HG03378 (cell line): ENCODE measurements at regions not wholly inside any gene's neighbourhood (a gene's known extent, or its start where the extent isn't known, plus 50 kb on each side); places are given as distances from the start of the nearest gene placed in this dataset.

Source experiments
- ATAC-seq: cut with Tn5 transposase; IDR thresholded peaks from one replicate; pipeline ENCODE4 v1.9.1; 2021; ENCODE audit warnings: mild to moderate bottlenecking, moderate library complexity; ENCODE audit not compliant: unreplicated experiment

GRCh38 chr11:15650105-15650938 is 535.6 kb downstream of the INSC start:
- peak; percentile 88 for ATAC-seq

DNA sequence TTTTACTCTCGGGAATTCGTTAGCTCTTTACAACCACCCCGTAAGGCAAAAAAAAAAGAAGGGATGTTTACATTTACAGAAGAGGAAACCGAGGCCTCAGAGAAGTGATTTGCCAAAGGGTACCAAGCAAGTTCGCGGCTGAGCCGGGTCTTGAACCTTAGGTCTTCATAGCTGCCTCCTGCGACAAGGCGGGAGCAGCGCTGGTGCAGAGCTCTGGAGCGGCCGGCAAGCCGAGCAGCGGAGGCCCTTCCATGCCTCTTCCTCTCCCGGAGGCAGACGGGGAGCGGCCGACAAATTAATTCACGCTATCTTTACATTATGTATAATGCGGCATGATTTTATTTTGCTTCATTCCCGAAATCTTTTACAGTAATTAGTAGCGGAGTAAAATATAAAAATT is 536.3 kb downstream of the INSC start:
- no peak for ATAC-seq

DNA sequence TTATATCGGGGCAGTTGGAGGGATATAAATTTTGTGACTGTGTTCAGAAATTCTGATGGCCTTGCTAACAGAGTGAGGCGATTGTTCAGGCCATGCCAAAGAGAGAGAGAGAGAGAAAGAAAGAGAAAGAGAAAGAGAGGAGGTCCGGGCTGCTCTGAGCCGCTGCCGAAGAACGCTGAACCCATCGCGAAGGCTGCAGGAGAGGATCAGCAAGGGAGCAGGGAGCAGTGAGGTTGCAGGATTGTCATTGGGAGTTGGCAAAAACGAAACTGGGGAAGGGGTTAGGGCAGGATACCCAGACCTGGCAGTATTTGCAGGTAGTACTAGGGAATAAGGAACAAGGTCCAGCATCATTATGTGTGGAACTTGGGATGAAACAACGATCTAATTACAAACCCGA is 537.1 kb downstream of the INSC start:
- no peak for ATAC-seq

GRCh38 chr11:15653191-15653710 is 538.5 kb downstream of the INSC start:
- ATAC-seq, result no peak

GRCh38 chr11:15654451-15654850 is 539.7 kb downstream of the INSC start:
- no peak for ATAC-seq

DNA sequence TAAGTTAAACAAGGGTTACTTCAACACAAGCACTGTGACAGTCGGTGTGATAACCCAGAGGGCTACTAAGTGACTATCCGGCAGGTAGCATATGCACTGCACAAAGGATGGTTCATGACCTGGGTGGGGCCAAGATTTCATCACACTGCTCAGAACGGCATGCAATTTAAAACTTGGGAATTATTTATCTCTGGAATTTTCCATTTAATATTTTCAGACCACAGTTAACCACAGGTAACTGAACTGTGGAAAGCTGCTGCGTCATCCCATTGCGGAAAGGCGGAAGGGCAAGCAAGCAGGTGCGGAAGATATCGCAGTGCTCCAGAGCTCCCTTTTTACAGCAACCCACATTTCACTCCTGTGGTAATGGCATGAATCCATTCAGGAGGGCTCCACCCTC is 540.8 kb downstream of the INSC start:
- ATAC-seq, result no peak

GRCh38 chr11:15657264-15657663 is 542.5 kb downstream of the INSC start:
- ATAC-seq, result no peak

- no peak for ATAC-seq
These were observed 545.8 kb downstream of the INSC start for GRCh38 chr11:15660496-15660895.

GRCh38 chr11:15662285-15662684 is 547.6 kb downstream of the INSC start:
- ATAC-seq, result no peak

DNA sequence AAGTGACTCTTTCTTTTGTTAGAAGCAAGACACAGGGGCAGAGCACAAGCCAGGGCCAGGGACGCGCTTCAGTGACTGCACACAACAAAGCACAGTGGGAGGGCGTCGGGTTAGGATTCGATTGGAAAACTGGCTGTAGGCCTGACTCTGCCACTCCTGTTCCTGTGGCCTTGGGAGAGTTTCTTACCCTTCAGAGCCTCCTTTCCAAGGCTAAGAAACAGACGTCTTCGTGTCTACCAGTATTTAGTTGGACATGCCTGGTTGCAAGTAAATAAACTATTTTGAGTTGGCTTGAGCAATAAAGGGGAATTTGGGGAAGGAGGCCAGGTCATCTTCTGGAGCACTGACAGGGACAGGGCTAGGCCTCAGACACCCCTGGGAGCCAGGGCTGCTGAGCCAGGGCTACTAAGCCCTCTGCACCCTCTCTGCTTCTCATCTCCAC is 549.1 kb downstream of the INSC start:
- ATAC-seq, result no peak

DNA sequence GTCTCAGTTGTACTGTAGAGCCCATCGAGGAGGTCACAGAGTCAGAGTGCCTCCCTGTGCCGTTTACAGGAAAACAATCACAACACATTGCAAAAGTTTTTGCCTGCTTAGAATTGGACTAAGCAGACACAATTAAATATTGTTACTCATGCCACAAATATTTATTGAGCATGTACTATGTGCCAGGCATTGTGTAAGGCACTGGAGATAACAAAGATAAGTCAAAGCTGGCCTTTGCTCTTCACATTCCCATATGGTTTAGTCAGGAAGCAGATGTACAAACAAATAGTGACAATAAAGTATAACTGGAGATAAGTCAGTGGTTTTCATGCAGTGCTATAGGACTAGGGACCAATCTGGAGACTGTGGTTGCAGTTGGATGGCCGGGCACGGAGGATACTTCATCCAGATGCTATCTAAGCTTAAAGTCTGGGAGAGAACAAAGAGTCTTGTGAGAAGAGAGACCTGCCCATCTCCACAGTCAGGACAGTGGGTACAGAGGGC is 550.7 kb downstream of the INSC start:
- no peak for ATAC-seq

GRCh38 chr11:15667127-15667725 is 552.5 kb downstream of the INSC start:
- no peak for ATAC-seq

- no peak for ATAC-seq
These were observed 554.0 kb downstream of the INSC start for GRCh38 chr11:15668718-15669117.

DNA sequence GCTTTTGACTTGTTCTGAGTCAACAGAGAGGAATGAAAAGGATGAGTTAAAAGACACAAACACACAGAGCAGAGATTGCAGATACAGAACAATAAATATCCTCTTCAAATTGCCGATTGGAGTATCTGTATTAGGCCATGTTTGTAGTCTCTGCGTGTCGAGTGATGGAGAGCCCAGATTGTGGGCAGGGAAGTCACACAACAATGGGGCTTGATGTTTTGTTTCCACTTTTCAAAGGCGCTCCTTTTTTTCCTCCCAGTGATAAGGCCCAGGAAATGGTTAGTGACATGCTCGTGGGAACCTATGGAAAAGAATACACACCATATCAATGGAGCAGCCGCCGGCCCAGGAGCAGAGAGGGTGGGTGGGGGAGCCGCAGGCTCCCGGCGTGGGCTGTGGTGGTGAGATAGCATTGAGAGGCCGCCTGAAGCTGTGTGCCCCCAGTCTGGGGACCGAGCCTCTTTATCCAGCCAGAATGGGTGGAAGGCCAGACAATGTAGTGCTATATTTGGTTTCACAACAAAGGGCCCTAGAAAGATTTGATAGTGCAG is 555.9 kb downstream of the INSC start:
- no peak for ATAC-seq

- no peak for ATAC-seq
These were observed 556.5 kb downstream of the INSC start for GRCh38 chr11:15671216-15671615.

DNA sequence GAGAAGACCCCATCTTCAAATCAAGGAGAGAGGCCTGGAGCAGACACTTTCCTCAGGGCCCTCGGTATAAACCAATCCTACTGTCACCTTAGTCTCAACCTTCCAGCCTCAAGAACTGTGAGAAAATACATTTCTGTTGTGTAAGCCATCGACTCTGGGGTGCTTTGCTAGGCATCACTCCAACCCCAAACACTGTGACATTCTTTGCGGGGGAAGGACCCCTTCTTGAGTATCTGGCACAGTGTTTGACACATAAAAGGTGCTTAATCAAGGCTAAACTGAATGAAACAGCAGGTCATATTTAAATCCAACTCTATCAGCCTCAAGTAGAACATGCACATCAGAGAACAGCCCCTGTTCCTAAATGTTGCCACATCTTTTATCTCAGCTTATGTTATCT is 558.1 kb downstream of the INSC start:
- ATAC-seq, result no peak

DNA sequence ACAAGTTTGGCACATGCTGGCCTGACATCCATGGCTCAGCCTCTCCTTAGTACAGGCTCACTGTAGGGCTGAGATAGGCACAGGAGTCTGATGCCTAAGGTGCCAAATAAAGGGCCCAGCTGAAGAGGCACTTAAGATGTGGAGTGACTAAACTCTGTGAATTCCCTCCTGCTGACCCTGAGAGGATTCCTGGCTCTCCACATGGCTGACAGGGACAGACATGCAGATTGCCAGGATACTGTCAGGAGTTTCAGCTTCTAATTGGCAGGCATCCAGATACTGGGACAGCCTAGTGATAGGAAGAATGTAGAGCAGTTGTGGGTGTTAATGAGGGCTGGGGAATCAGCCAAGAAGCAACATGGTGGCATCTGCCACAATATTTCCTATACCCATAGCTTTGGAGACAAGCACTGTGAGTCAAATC is 558.7 kb downstream of the INSC start:
- no peak for ATAC-seq

- ATAC-seq, result no peak
These were observed 560.0 kb downstream of the INSC start for GRCh38 chr11:15674756-15675155.

GRCh38 chr11:15675683-15676082 is 561.0 kb downstream of the INSC start:
- no peak for ATAC-seq

GRCh38 chr11:15677181-15677580 is 562.5 kb downstream of the INSC start:
- no peak for ATAC-seq

DNA sequence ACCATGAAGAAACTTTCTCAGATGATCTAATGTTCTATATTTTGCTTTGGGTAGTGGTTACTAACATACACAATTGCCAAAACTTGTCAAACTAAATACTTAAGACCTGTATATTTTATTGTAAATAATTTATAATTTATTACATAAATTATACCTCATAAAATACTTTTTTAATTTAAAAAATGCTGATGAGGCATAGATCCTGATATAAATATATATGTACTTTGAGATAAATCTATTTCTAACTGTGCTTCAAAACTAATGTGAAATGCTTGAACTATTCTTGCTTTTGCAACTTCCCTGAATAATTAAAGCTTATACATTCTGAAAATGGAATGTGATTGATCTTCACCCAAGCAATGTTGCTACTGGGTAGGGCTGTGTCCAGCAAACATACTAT is 568.8 kb downstream of the INSC start:
- no peak for ATAC-seq

- ATAC-seq, result no peak
These were observed 570.6 kb downstream of the INSC start for GRCh38 chr11:15685306-15685705.
